ENCODE measurements at regions not wholly inside any gene's neighbourhood (a gene's known extent, or its start where the extent isn't known, plus 50 kb on each side); places are given as distances from the start of the nearest gene placed in this dataset.

DNA sequence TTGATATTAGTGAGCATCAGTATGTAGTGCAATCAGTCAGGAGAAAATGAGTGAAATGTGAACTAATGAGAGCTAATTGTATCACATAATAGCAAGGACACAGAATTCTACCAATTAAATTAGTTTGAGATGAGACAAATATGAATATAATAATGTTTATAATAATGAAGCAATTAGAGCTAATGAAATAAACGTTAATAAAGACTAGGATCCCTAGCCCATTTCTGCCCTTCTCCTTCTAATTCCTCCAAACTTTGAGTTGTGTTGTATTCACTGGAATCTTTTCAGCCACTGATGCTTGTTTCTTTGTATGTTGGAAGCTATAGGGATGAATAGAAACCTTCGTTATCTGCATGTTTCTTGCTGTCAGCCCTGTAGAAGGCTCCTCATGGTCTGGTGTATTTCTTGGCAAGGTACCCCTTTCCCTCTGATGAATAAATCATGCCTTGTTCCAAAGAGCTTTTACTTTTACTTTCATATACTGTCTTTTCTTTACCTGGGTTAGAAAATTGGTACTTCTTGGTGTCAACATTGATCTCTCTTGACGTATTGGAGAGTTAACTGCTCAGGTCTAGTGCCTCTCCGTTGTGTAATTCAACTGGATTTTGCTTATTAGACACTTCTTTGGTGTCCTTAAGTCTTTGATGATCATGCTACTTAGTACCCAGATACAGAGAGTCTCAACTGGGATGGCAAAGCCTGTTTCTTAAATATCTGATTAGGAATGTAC lies 154.8 kb downstream of the PTCSC3 start:
- dilution Hi-C loops (cut with MboI; ENCODE audit: extremely low pct_ligation_motif_present, low sequenced_read_pairs) = no loop called here
- BruUV-seq (replicated peaks) = no TSS peak
- TF ChIP-seq FOS (IDR thresholded peaks at IDR 0.05; ENCODE audit: borderline replicate concordance, insufficient read depth, low read length) (no peak), EZH2 (IDR thresholded peaks at IDR 0.05; ENCODE audit: borderline replicate concordance, low read depth, low read length, severe bottlenecking) (no peak), JUN (IDR thresholded peaks at IDR 0.05; ENCODE audit: borderline replicate concordance, insufficient read depth, insufficient read length, low read depth) (no peak), MYC (IDR thresholded peaks at IDR 0.05; ENCODE audit: low read depth, low read length) (no peak), GATA2 (IDR thresholded peaks at IDR 0.05; ENCODE audit: insufficient read depth, insufficient read length, low read depth, low read length) (no peak), POLR2AphosphoS5 (IDR thresholded peaks at IDR 0.05; ENCODE audit: insufficient read depth, low read depth, low read length) (no peak), POLR2A (IDR thresholded peaks at IDR 0.05; ENCODE audit: low read depth, low read length) (no peak)
- TF ChIP-seq, protein P1, sequence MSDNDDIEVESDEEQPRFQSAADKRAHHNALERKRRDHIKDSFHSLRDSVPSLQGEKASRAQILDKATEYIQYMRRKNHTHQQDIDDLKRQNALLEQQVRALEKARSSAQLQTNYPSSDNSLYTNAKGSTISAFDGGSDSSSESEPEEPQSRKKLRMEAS (IDR thresholded peaks at IDR 0.05; ENCODE audit: insufficient read depth, insufficient read length) = no peak
- TF ChIP-seq, protein P2, sequence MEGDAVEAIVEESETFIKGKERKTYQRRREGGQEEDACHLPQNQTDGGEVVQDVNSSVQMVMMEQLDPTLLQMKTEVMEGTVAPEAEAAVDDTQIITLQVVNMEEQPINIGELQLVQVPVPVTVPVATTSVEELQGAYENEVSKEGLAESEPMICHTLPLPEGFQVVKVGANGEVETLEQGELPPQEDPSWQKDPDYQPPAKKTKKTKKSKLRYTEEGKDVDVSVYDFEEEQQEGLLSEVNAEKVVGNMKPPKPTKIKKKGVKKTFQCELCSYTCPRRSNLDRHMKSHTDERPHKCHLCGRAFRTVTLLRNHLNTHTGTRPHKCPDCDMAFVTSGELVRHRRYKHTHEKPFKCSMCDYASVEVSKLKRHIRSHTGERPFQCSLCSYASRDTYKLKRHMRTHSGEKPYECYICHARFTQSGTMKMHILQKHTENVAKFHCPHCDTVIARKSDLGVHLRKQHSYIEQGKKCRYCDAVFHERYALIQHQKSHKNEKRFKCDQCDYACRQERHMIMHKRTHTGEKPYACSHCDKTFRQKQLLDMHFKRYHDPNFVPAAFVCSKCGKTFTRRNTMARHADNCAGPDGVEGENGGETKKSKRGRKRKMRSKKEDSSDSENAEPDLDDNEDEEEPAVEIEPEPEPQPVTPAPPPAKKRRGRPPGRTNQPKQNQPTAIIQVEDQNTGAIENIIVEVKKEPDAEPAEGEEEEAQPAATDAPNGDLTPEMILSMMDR (IDR thresholded peaks at IDR 0.05; ENCODE audit: extremely low read depth in 1 of 2, insufficient read depth in 1 of 2, low read depth in 1 of 2, low read length in 2 of 2) = no peak
- no peak for FAIRE-seq
- DNase-seq (ENCODE audit: low read depth, low spot score) = no peak
- H3K4me1 ChIP-seq (ENCODE audit: control insufficient read depth, extremely low read depth, insufficient read depth, low read length) = no peaks in the 10 kb centered on the region
- no peak overlapping the region for H3K4me3 ChIP-seq (replicated peaks in 1 of 3; ENCODE audit: insufficient read depth in 1 of 3, low read depth in 1 of 3, low read length in 3 of 3)
- H2AFZ ChIP-seq (ENCODE audit: low read depth, low read length) = no peak overlapping the region
- no peak overlapping the region for H3K4me2 ChIP-seq (ENCODE audit: insufficient read depth, low read length)
- H3K27me3 ChIP-seq (ENCODE audit: control insufficient read depth in 2 of 2, insufficient read depth in 2 of 2, low read length in 2 of 2) = peaks cover 0 to 4% of the 10 kb centered on the region in 2 experiments
- POLR2A ChIA-PET = no interaction called here
- H4K20me1 ChIP-seq (replicated peaks; ENCODE audit: control insufficient read depth, extremely low read depth, insufficient read depth, low read length) = no peaks in the 10 kb centered on the region
- H3K9ac ChIP-seq (replicated peaks; ENCODE audit: extremely low read depth, insufficient read depth, low read length) = no peak overlapping the region
- CTCF ChIA-PET = interaction anchor here (1.4 to 2.2 kb wide), 2 partner anchors 11 to 12 kb away, joined by 4 to 6 read pairs; no protein-coding TSS in a partner anchor
- H3K9me3 ChIP-seq (replicated peaks; ENCODE audit: control insufficient read depth, insufficient read depth, low read length) = no peaks in the 10 kb centered on the region
- H3K9me1 ChIP-seq (replicated peaks; ENCODE audit: control insufficient read depth, extremely low read depth, insufficient read depth, low read length) = no peaks in the 10 kb centered on the region
- intact Hi-C loops (cut with micrococcal nuclease) = no loop called here
- no peaks in the 10 kb centered on the region for H3K79me2 ChIP-seq (ENCODE audit: control insufficient read depth, insufficient read depth, low read length)
- H3K27ac ChIP-seq (ENCODE audit: insufficient read depth, low read depth, low read length) = no peak overlapping the region
- H3K36me3 ChIP-seq (ENCODE audit: control insufficient read depth in 2 of 2, extremely low read depth in 1 of 2, insufficient read depth in 2 of 2, low read length in 2 of 2) = no peaks in the 10 kb centered on the region

Data from endothelial cell of umbilical vein (primary cell).